Ishikawa (cell line): ENCODE measurements at regions not wholly inside any gene's neighbourhood (a gene's known extent, or its start where the extent isn't known, plus 50 kb on each side); places are given as distances from the start of the nearest gene placed in this dataset.

Experiments
- CEBPB ChIP-seq: IDR thresholded peaks from 2 replicates; pipeline ENCODE4 v1.6.1; 2012
- CREB1 ChIP-seq: IDR thresholded peaks from 2 replicates; pipeline ENCODE4 v1.6.1; 2012; ENCODE audit warnings: low read depth
- EGR1 ChIP-seq: IDR thresholded peaks from 2 replicates; pipeline ENCODE4 v1.6.1; 2012
- EP300 ChIP-seq: IDR thresholded peaks from 2 replicates; pipeline ENCODE4 v1.6.1; 2012; ENCODE audit warnings: borderline replicate concordance
- FOXM1 ChIP-seq: IDR thresholded peaks from 2 replicates; pipeline ENCODE4 v1.6.1; 2012; ENCODE audit warnings: low read depth, borderline replicate concordance
- MAX ChIP-seq: IDR thresholded peaks from 2 replicates; pipeline ENCODE4 v1.6.1; 2012
- NFIC ChIP-seq: IDR thresholded peaks from 2 replicates; pipeline ENCODE4 v1.6.1; 2012
- RAD21 ChIP-seq: IDR thresholded peaks from 2 replicates; pipeline ENCODE4 v1.6.1; 2012; ENCODE audit warnings: low read depth
- REST ChIP-seq: IDR thresholded peaks from 2 replicates; pipeline ENCODE4 v1.6.1; 2012; ENCODE audit warnings: low read depth, mild to moderate bottlenecking
- TAF1 ChIP-seq: IDR thresholded peaks from 2 replicates; pipeline ENCODE4 v1.6.1; 2012; ENCODE audit warnings: low read depth, mild to moderate bottlenecking
- TCF12 ChIP-seq: IDR thresholded peaks from 2 replicates; pipeline ENCODE4 v1.6.1; 2012; ENCODE audit warnings: low read depth
- TEAD4 ChIP-seq: IDR thresholded peaks from 2 replicates; pipeline ENCODE4 v1.6.1; 2012
- USF1 ChIP-seq: IDR thresholded peaks from 2 replicates; pipeline ENCODE4 v1.6.1; 2012
- YY1 ChIP-seq: IDR thresholded peaks from 2 replicates; pipeline ENCODE4 v1.6.1; 2012; ENCODE audit warnings: low read depth
- ZBTB7A ChIP-seq: IDR thresholded peaks from 2 replicates; pipeline ENCODE4 v1.6.1; 2012; ENCODE audit warnings: low read depth

- TF ChIP-seq USF1 (no peak), TCF12 (no peak), YY1 (no peak), CEBPB (no peak), NFIC (no peak), REST (no peak), CREB1 (no peak), FOXM1 (no peak), RAD21 (no peak), MAX (no peak)
These were observed 126.6 kb upstream of the NAA20 start for GRCh38 chr20:19890445-19891051.

- TF ChIP-seq EP300 (no peak), TEAD4 (no peak), TCF12 (no peak), EGR1 (no peak), NFIC (no peak), YY1 (no peak), CREB1 (no peak), MAX (no peak), FOXM1 (no peak), TAF1 (no peak), REST (no peak), CEBPB (no peak), USF1 (no peak), RAD21 (no peak), ZBTB7A (no peak)
These were observed 123.8 kb upstream of the NAA20 start for GRCh38 chr20:19893356-19893755.

GRCh38 chr20:19895761-19896160, 121.4 kb upstream of the NAA20 start:
- TF ChIP-seq USF1 (no peak), EP300 (no peak), TEAD4 (no peak), REST (no peak), EGR1 (no peak), FOXM1 (no peak), ZBTB7A (no peak), MAX (no peak), RAD21 (no peak), TCF12 (no peak), YY1 (no peak), CEBPB (no peak), TAF1 (no peak), NFIC (no peak), CREB1 (no peak)

GRCh38 chr20:19897891-19898290, 119.3 kb upstream of the NAA20 start:
- TF ChIP-seq TEAD4 (no peak), RAD21 (no peak), YY1 (no peak), CEBPB (no peak), FOXM1 (no peak), ZBTB7A (no peak), NFIC (no peak), TAF1 (no peak), REST (no peak), TCF12 (no peak), EP300 (no peak), EGR1 (no peak), USF1 (no peak), CREB1 (no peak), MAX (no peak)
